Transverse colon (tissue), 4 donors: ENCODE measurements at regions not wholly inside any gene's neighbourhood (a gene's known extent, or its start where the extent isn't known, plus 50 kb on each side); places are given as distances from the start of the nearest gene placed in this dataset.
"Not testable (repeated sequence)": the region's sequence is repeated elsewhere in the genome, so short reads cannot be mapped to it uniquely, and the experiment has no call there.

Source experiments
- DNase-seq: peaks from one replicate; pipeline ENCODE4 v3.0.0-alpha.2; 2019
- H3K27ac ChIP-seq, 4 donors: fragments of 200-600 bp; sonication (generic); 2 replicates each; pipeline ENCODE4 v1.5.1; 2016 to 2018; ENCODE audit warnings: inconsistent platforms in 4 of 4
- H3K27me3 ChIP-seq: fragments of 200-600 bp; sonication (generic); 2 replicates; pipeline ENCODE4 v1.5.1; 2017; ENCODE audit warnings: inconsistent platforms
- H3K36me3 ChIP-seq, 4 donors: fragments of 200-600 bp; sonication (generic); 2 replicates each; pipeline ENCODE4 v1.5.1; 2017 to 2019; ENCODE audit warnings: inconsistent platforms in 4 of 4
- H3K4me1 ChIP-seq, 4 donors: fragments of 200-600 bp; sonication (generic); 2 replicates each; pipeline ENCODE4 v1.5.1; 2017 to 2020; ENCODE audit warnings: inconsistent platforms in 4 of 4
- H3K4me3 ChIP-seq, 4 donors: fragments of 200-600 bp; sonication (generic); 1 replicate in 1 of 4; 2 replicates in 3 of 4; pipeline versions ENCODE4 v1.5.1 to v1.6.1; 2017 to 2019; ENCODE audit warnings: inconsistent platforms in 4 of 4
- H3K9me3 ChIP-seq, 2 donors: fragments of 200-600 bp; sonication (generic); 2 replicates each; pipeline ENCODE4 v1.5.1; 2017 to 2019; ENCODE audit warnings: inconsistent platforms in 2 of 2
- CTCF ChIP-seq, 5 experiments: fragments of 200-600 bp in 3 of 5; fragments of 450-650 bp in 2 of 5; sonication (generic) in 3 of 5; IDR thresholded peaks; 1 replicate in 2 of 5; 2 replicates in 3 of 5; pipeline ENCODE4 v1.5.1; 2016 to 2017; ENCODE audit warnings: antibody characterized with exemption in 5 of 5, inconsistent platforms in 3 of 5, mild to moderate bottlenecking in 2 of 5, moderate library complexity in 1 of 5
- EP300 ChIP-seq: sonication (generic); formaldehyde crosslinking; IDR thresholded peaks from one replicate; pipeline ENCODE4 v1.6.1; 2017; ENCODE audit warnings: antibody characterized with exemption, low read depth
- POLR2A ChIP-seq: fragments of 450-650 bp; IDR thresholded peaks from one replicate; pipeline ENCODE4 v1.6.1; 2016; ENCODE audit warnings: antibody characterized with exemption, mild to moderate bottlenecking, moderate library complexity
- POLR2AphosphoS5 ChIP-seq, 3 donors: sonication (generic); formaldehyde crosslinking; IDR thresholded peaks; one replicate each; pipeline ENCODE4 v1.6.1; 2016; ENCODE audit warnings: antibody characterized with exemption in 3 of 3
- WGBS, 2 donors: methylation state at CpG; one replicate each; pipeline ENCODE4 v1.1.5; 2018; ENCODE audit warnings: low coverage in 1 of 2; 5-methylcytosine and 5-hydroxymethylcytosine counted together
- in situ Hi-C, 4 donors: fragments of 200-750 bp; cut with MboI; loops; one replicate each; pipeline versions ENCODE4 v1.15.0 to v1.15.1; 2017; ENCODE audit warnings: low sequenced_read_pairs in 3 of 4, low pct_ligation_motif_present in 1 of 4, low pct_unique_long_range_greater_than_20kb in 1 of 4
- intact Hi-C: fragments of 100-400 bp; cut with DNase I; formaldehyde crosslinking; loops from one replicate; pipeline ENCODE4 v1.15.1; 2023; ENCODE audit warnings: low total_unique reads
- small RNA-seq, 4 donors: library from RNA; depleted of rRNA; stranded (forward); fragments of <200 nt; gene quantifications; one replicate each; pipeline ENCODE3, GENCODE V24; 2016

GRCh38 chr22:16654882-16655281, 62.3 kb upstream of the CCT8L2 start:
- 81 to 86% methylated on average over 5 of the region's 5 CpGs for WGBS, 2 donors
- Histone ChIP-seq H3K4me1 (no peaks in the 10 kb centered on the region), H3K36me3 (no peaks in the 10 kb centered on the region), H3K27ac (no peak overlapping the region), H3K9me3 (peaks cover 6 to 9% of the 10 kb centered on the region in 2 donors), H3K4me3 (no peak overlapping the region), H3K27me3 (no peaks in the 10 kb centered on the region)
- in situ Hi-C loops (no loop called here), intact Hi-C loops (no loop called here)
- TF ChIP-seq CTCF (IDR thresholded peaks at IDR 0.05) (no peak), EP300 (no peak), POLR2A (no peak), POLR2AphosphoS5 (IDR thresholded peaks at IDR 0.05) (no peak)
- DNase-seq: no peak

GRCh38 chr22:16654336-16654735, 61.7 kb upstream of the CCT8L2 start:
- in situ Hi-C loops, H3K4me1 ChIP-seq, H3K4me3 ChIP-seq, DNase-seq, H3K36me3 ChIP-seq, H3K9me3 ChIP-seq, H3K27ac ChIP-seq, intact Hi-C loops, H3K27me3 ChIP-seq: not testable (repeated sequence)
- WGBS, 2 donors: 60 to 63% methylated on average over 2 of the region's 2 CpGs

- WGBS, 2 donors: 78 to 85% methylated on average over 3 to 7 of the region's 7 CpGs
- in situ Hi-C loops, intact Hi-C loops, H3K27me3 ChIP-seq, H3K27ac ChIP-seq, H3K9me3 ChIP-seq, H3K36me3 ChIP-seq, H3K4me3 ChIP-seq, H3K4me1 ChIP-seq, DNase-seq: not testable (repeated sequence)
These were observed 60.6 kb upstream of the CCT8L2 start for GRCh38 chr22:16653222-16653621.

- Histone ChIP-seq H3K27ac (no peak overlapping the region), H3K4me1 (no peaks in the 10 kb centered on the region), H3K9me3 (peaks cover 6 to 9% of the 10 kb centered on the region in 2 donors), H3K4me3 (no peak overlapping the region), H3K36me3 (no peaks in the 10 kb centered on the region), H3K27me3 (no peaks in the 10 kb centered on the region)
- TF ChIP-seq POLR2A: no peak
- no peak for TF ChIP-seq POLR2AphosphoS5 (IDR thresholded peaks at IDR 0.05)
- TF ChIP-seq CTCF (IDR thresholded peaks at IDR 0.05): no peak
- TF ChIP-seq EP300: no peak
- in situ Hi-C loops (no loop called here), intact Hi-C loops (no loop called here)
- WGBS, 2 donors: 74 to 77% methylated on average over 4 of the region's 4 CpGs
- no peak for DNase-seq
These were observed 58.6 kb upstream of the CCT8L2 start for GRCh38 chr22:16651217-16651616.

Small RNAs in the stretch of these regions (small RNA-seq; reads per million reads assigned to genes)
- 0 reads per million in 4 donors for gene PARP4P3
